ENCODE measurements at regions not wholly inside any gene's neighbourhood (a gene's known extent, or its start where the extent isn't known, plus 50 kb on each side); places are given as distances from the start of the nearest gene placed in this dataset.

DNA sequence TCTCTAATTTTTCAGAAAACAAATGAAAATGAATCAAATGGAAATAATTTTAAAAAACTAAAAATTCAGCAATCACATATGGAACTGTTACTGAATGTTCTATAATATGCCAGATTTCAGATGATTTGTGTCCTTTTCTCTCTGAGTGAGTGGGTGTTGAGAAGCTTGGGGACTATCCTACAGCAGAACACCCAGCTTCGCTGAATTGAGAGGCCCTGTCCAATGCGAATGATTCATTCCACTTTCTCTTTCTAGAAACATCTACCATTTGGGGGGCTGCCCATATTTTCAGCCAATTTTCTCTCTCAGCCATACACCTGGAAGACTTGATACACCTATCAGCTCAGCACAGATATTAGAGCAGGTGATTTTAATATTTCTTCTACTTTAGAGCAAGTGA, 1666.7 kb downstream of the EFNB2 start:
- TF ChIP-seq CTCF (conservative IDR thresholded peaks at IDR 0.05; ENCODE audit: low read depth, low read length) (no peak), EZH2phosphoT487 (IDR thresholded peaks at IDR 0.05; ENCODE audit: borderline replicate concordance, low read length) (no peak)
